DND-41 (cell line): ENCODE measurements at regions not wholly inside any gene's neighbourhood (a gene's known extent, or its start where the extent isn't known, plus 50 kb on each side); places are given as distances from the start of the nearest gene placed in this dataset.

Experiments
- ATAC-seq: fragments of 200-7000 bp; cut with Tn5 transposase; 3 replicates; pipeline ENCODE4 v1.9.1; 2021; ENCODE audit warnings: low read depth; ENCODE audit not compliant: insufficient read depth
- DNase-seq: peaks from one replicate; pipeline ENCODE4 v3.0.0-alpha.2; 2020
- H2AFZ ChIP-seq: 2 replicates; pipeline ENCODE4 v1.6.0; 2012; ENCODE audit warnings: low read depth, low read length
- H3K27ac ChIP-seq: 2 replicates; pipeline ENCODE4 v1.5.1; 2012; ENCODE audit warnings: low read length, inconsistent platforms
- H3K27me3 ChIP-seq: fragments of 200-600 bp; sonication (generic); 2 replicates; pipeline ENCODE4 v1.6.0; 2012; ENCODE audit warnings: low read length, mild to moderate bottlenecking, inconsistent platforms; ENCODE audit not compliant: insufficient read depth, poor library complexity
- H3K36me3 ChIP-seq: 2 replicates; pipeline ENCODE4 v1.5.1; 2012; ENCODE audit warnings: low read length, inconsistent platforms; ENCODE audit not compliant: insufficient read depth
- H3K4me1 ChIP-seq: 2 replicates; pipeline ENCODE4 v1.5.1; 2012; ENCODE audit warnings: mild to moderate bottlenecking, low read length; ENCODE audit not compliant: insufficient read depth
- H3K4me2 ChIP-seq: 2 replicates; pipeline ENCODE4 v1.6.0; 2012; ENCODE audit warnings: mild to moderate bottlenecking, moderate library complexity, low read length, inconsistent platforms; ENCODE audit not compliant: insufficient read depth
- H3K4me3 ChIP-seq, 2 experiments: fragments of 200-600 bp in 1 of 2; shearing (Covaris generic) in 1 of 2; 2 replicates each; pipeline ENCODE4 v1.5.1; 2012 to 2016; ENCODE audit warnings: inconsistent platforms in 2 of 2, low read length in 2 of 2, mild to moderate bottlenecking in 2 of 2, low read depth in 1 of 2, moderate library complexity in 1 of 2
- H3K79me2 ChIP-seq: 2 replicates; pipeline ENCODE4 v1.6.0; 2012; ENCODE audit warnings: low read length, inconsistent platforms; ENCODE audit not compliant: insufficient read depth
- H3K9ac ChIP-seq: 2 replicates; pipeline ENCODE4 v1.6.0; 2012; ENCODE audit warnings: low read depth, mild to moderate bottlenecking, inconsistent platforms, low read length, moderate library complexity
- H3K9me3 ChIP-seq: 2 replicates; pipeline ENCODE4 v1.5.1; 2012; ENCODE audit warnings: low read length, moderate library complexity, mild to moderate bottlenecking, inconsistent platforms; ENCODE audit not compliant: insufficient read depth, severe bottlenecking
- H4K20me1 ChIP-seq: 2 replicates; pipeline ENCODE4 v1.6.0; 2012; ENCODE audit warnings: low read length; ENCODE audit not compliant: insufficient read depth
- EZH2 ChIP-seq: IDR thresholded peaks from 3 replicates; pipeline ENCODE4 v1.6.1; 2012; ENCODE audit warnings: borderline replicate concordance, low read depth, mild to moderate bottlenecking, moderate library complexity, low read length, inconsistent platforms; ENCODE audit not compliant: severe bottlenecking
- TF ChIP-seq, protein P1 (sequence below): IDR thresholded peaks from 2 replicates; pipeline ENCODE4 v1.5.1; 2012; ENCODE audit warnings: borderline replicate concordance, low read length, moderate library complexity, mild to moderate bottlenecking; ENCODE audit not compliant: poor library complexity, severe bottlenecking; ENCODE audit errors: extremely low read depth

DNA sequence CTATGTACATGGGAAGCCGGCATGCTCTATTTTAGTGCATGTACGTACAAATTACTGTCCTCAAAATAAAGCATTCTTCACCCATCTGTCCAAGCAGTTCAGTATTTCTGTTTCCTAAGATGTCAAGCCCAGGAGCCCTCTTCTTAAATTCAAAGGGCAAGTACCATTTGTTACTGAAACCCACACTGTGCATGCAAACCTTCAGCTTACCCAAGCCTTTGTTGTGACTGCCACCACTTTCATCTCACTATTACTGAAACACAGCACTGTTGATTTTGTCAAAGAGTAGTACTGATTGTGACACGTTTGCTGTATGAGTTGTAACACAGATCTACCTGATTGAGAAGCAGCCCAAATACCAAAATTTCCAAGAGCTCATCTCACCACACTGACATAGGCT is 390.4 kb upstream of the IZUMO3 start:
- no peak for DNase-seq
- Histone ChIP-seq H3K9ac (no peak overlapping the region), H3K4me1 (no peaks in the 10 kb centered on the region), H3K27me3 (no peaks in the 10 kb centered on the region), H3K27ac (no peak overlapping the region), H4K20me1 (no peaks in the 10 kb centered on the region), H3K4me3 (no peak overlapping the region), H2AFZ (no peak overlapping the region), H3K9me3 (no peaks in the 10 kb centered on the region), H3K36me3 (no peaks in the 10 kb centered on the region), H3K4me2 (no peak overlapping the region), H3K79me2 (no peaks in the 10 kb centered on the region)
- TF ChIP-seq, protein P1, sequence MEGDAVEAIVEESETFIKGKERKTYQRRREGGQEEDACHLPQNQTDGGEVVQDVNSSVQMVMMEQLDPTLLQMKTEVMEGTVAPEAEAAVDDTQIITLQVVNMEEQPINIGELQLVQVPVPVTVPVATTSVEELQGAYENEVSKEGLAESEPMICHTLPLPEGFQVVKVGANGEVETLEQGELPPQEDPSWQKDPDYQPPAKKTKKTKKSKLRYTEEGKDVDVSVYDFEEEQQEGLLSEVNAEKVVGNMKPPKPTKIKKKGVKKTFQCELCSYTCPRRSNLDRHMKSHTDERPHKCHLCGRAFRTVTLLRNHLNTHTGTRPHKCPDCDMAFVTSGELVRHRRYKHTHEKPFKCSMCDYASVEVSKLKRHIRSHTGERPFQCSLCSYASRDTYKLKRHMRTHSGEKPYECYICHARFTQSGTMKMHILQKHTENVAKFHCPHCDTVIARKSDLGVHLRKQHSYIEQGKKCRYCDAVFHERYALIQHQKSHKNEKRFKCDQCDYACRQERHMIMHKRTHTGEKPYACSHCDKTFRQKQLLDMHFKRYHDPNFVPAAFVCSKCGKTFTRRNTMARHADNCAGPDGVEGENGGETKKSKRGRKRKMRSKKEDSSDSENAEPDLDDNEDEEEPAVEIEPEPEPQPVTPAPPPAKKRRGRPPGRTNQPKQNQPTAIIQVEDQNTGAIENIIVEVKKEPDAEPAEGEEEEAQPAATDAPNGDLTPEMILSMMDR: no peak
- no peak for TF ChIP-seq EZH2
- no peak for ATAC-seq

DNA sequence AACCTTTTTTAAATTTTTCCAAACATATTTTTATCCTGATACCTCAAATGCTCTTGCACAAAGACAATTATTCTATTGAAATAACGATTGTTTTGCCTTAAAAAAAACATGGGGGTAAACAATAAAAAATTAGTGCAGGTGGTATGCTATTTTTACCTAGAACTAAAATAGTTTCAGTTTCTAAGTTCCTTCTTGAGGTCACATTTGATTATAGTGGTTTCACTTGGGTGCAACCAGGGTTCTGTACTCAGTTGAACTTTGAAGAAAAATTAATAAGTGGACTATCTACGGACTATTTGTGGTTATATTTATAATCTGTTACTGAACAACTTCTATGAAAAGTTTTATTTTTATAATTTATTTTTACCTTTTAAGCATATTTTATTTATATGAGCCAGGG is 387.1 kb upstream of the IZUMO3 start:
- DNase-seq: no peak
- Histone ChIP-seq H3K36me3 (no peaks in the 10 kb centered on the region), H3K4me3 (no peak overlapping the region), H3K9ac (no peak overlapping the region), H2AFZ (no peak overlapping the region), H3K79me2 (no peaks in the 10 kb centered on the region), H3K27me3 (no peaks in the 10 kb centered on the region), H3K4me1 (no peaks in the 10 kb centered on the region), H3K27ac (no peak overlapping the region), H3K9me3 (no peaks in the 10 kb centered on the region), H4K20me1 (no peaks in the 10 kb centered on the region), H3K4me2 (no peak overlapping the region)
- no peak for ATAC-seq
- TF ChIP-seq EZH2: no peak
- TF ChIP-seq, protein P1: no peak

DNA sequence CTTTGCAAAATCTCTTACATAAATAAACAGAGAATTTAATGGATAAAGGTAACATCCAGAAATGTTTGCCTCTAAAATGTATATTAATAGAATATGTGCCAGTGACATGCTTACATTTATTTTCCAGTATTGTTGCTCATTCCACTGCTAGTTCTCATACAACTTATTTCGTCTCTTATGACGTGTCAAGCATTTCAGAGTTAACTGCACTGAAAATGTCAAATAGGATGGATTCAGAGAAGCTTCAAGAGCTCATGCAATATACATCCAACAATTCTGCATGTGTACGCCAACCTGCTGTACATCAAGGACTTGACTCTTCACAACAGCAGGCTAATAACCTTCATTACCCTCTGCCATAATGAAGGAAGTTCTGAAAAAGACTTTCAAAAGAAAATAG is 386.2 kb upstream of the IZUMO3 start:
- Histone ChIP-seq H3K79me2 (no peaks in the 10 kb centered on the region), H3K27ac (no peak overlapping the region), H4K20me1 (no peaks in the 10 kb centered on the region), H3K4me3 (no peak overlapping the region), H3K27me3 (no peaks in the 10 kb centered on the region), H2AFZ (no peak overlapping the region), H3K4me2 (no peak overlapping the region), H3K9me3 (no peaks in the 10 kb centered on the region), H3K9ac (no peak overlapping the region), H3K36me3 (no peaks in the 10 kb centered on the region), H3K4me1 (no peaks in the 10 kb centered on the region)
- TF ChIP-seq, protein P1: no peak
- no peak for DNase-seq
- no peak for ATAC-seq

DNA sequence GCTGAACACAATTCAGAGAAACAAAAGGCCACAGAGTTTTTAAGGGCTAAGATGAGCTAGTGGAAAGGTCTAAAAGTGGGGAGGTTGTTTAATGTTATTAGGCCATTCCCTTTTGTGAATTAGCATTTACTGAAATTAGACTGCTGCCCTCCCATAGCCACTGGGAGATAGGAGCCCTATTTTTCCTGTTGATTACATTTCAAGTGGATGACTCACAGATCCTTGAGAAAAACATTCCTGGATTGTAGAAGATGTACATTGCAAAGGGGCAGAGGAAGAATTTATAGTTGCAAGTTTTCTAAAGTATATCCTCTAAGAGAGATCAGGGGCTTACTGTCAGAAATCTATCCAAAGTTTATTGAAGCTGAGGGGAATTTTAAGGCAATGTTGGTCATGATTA is 367.1 kb upstream of the IZUMO3 start:
- H3K79me2 ChIP-seq: no peaks in the 10 kb centered on the region
- no peak overlapping the region for H3K27ac ChIP-seq
- no peak overlapping the region for H3K9ac ChIP-seq
- ATAC-seq (no peak), DNase-seq (no peak)
- H3K4me1 ChIP-seq: no peaks in the 10 kb centered on the region
- no peaks in the 10 kb centered on the region for H4K20me1 ChIP-seq
- H3K4me2 ChIP-seq: no peak overlapping the region
- no peak overlapping the region for H2AFZ ChIP-seq
- H3K36me3 ChIP-seq: no peaks in the 10 kb centered on the region
- no peak overlapping the region for H3K4me3 ChIP-seq
- TF ChIP-seq EZH2: no peak
- TF ChIP-seq, protein P1: no peak
- no peaks in the 10 kb centered on the region for H3K9me3 ChIP-seq
- no peaks in the 10 kb centered on the region for H3K27me3 ChIP-seq
